Amniotic epithelial cell (primary cell): ENCODE measurements at regions not wholly inside any gene's neighbourhood (a gene's known extent, or its start where the extent isn't known, plus 50 kb on each side); places are given as distances from the start of the nearest gene placed in this dataset.

Experiments used
- DNase-seq: peaks from one replicate; pipeline ENCODE4 v3.0.0-alpha.2; 2010; ENCODE audit warnings: low read depth

DNA sequence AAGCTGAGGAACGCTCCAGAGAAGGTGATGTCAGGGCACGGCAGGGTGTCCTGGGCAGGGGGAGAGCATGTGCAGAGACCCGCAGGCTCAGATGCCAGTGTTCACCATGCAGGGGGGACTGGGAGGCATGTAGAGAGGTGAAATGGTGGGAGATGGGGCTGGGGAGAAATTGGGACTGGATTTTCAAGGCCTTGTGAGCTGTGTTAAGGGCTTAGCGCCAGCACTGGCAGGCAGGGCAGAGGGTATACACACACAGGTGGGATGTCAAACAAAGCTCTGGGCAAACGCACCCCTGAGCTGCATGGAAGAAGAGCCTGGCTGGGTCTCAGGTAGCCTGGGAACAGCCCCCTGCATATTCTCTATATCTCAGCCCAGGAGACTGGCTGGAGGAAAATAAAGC is 282.7 kb downstream of the SHQ1 start:
- DNase-seq, result no peak

DNA sequence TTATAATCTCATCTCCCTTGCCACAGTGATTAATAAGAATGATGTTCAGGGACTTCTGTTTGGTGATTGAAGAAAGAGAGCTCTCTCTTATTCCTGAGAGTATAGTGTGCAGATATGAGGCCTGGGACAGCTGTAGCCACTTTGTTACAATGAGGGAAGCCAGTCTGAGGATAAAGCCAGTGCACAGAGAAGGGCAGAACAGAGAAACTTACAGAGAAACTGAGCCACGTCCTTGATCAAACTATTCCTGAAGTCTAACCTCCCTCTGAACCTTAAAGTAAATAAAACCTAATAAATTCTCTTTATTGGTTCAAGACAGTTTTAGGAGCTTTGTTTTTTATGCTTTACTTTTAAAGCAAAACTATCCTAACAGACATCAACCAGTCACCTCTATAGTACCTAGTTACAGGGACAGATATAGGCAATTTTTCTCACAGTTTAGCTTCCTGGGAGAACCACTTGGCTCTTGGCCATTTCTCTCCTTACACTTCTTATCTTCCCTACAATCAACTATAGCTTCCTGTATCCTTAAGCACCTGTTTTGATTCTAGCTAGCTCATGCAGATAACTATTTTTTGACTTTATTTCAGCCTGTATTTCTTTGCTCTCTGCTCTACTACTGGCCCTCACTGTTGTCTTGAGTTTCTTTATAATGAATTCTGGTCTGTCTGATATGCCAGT is 284.4 kb downstream of the SHQ1 start:
- DNase-seq, result no peak

DNA sequence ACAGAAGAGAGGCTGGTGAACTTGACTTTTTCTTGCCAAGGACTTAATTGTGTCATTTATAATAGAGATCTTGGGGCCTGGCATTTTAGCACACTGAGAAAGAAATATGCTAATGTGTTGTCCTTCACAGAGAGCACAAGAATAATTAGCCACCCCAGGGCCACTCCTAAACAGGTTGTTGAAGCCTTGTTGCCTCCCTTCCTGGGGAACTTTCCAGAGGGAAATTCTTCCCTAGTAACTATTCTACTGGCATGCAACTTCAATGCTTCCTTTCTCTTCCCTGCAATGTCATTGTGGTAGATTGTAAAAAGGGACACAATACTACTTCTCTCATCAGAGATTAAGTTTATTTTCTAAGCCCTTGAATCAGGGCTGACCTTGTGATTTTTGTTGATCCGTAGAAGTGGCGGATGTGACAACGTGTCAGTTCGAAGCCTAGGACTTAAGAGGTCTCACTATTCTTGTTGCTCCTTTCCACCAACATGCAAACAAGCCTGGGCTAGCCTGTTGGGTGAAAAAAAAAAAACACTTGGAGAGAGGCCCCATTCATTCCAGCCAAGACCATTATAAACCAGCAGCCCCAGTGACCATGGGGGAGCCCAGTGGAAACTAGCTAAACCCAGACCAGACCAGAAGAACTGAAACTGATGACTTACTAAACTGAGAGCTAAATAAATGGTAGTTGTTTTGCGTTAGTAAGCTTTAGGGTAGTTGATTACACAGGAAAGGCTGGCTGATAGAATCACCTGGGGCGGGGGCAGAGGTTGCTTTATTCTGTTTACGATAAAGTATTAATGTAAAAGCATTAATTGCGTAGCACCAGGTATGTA is 287.2 kb downstream of the SHQ1 start:
- DNase-seq, result no peak

DNA sequence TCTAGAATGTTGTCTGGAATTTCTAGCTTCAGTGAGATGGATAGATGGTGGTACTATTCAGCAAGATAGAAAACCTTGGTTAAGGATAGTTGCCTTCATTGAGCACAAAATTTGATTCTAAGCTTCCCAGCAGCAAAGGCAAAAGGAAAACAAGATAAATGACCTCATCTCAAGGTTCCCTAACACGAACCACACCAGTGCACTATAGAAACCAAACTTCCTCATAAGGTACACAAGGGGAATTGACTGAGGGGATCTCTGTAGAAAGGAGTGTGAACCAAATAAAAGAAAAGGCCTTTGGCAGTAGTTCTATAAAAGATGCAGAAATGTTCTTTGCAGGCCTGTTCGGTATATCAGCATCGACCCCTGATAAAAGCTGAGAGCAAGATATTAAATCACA is 288.9 kb downstream of the SHQ1 start:
- no peak for DNase-seq

DNA sequence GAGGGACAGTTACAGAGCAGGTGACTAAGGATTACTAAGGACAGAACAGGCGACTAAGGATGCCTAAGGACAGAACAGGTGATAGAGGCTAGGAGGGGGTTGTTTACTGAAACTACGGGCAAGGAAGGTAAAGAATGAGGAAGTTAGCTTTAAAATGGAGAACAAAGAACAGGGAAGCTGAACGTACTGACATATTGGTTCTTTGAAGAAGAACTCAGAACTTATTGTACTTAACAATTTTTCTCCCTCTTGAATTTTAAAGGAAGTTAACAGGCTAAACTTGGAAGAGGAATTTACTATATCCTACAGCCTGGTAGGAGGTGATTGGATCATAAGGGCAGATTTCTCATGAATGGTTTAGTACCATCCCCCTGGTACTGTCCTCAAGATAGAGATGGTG is 290.2 kb downstream of the SHQ1 start:
- no peak for DNase-seq

- no peak for DNase-seq
Observed at GRCh38 chr3:72555714-72556113, 292.5 kb downstream of the SHQ1 start.

DNA sequence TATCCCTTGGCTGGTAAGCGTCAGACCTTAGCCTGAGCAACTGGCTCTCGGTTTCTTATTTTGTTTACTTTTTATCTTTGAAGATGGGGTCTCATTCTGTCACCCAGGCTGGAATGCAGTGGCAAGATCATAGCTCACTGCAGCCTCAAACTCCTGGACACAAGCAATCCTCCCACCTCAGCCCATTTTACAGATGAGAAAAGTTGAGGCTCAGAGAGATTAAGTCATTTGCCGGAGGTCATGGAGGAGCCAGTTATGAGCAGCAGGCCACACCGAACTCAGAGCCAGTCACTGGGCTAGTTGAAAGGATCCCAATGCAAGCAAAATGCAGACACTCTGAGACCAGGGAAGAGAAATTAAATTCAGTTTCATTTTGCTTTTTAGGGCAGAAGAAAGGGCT is 293.6 kb downstream of the SHQ1 start:
- DNase-seq, result no peak

- DNase-seq, result no peak
Observed at GRCh38 chr3:72553298-72553697, 294.9 kb downstream of the SHQ1 start.

GRCh38 chr3:72550582-72551262 is 297.5 kb downstream of the SHQ1 start:
- no peak for DNase-seq

DNA sequence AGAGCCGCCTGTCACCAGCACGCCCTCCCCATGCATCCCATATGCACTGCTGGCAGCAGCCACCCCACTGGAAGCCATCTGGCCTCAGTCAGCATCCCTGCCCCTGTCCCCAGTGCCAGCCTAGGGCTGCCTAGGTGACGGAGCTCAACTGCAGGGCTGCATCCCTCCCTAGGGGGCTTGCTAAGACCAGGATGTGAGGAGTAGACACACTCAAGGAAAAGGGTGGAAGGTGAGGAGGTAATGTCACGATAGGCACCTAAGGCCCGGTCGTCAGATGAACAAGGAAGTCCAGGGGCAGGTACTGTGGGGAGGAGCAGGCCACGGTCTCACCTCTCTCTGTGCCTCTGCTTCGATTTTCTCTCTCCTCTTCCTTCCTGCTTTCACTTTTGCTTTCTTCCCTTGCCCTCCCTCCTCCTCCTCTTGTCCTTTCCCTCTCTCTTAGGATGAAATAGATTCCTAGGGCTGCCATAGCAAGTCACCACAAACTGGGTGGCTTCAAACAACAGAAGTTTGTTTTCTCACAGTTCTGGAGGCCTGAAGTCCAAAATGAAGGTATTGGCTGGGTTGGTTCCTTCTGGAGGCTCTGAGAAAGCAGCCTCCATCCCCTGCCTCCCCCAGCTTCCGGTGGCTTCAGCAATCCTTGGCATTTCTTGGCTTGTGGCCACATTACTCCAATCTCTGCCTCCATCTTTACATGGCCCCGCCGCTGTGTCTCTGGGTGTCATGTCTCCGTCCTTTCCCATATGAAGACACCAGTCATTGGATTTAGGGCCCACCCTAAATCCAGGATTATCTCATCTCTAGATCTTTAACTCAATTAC is 298.3 kb downstream of the SHQ1 start:
- no peak for DNase-seq

GRCh38 chr3:72548981-72549380 is 299.3 kb downstream of the SHQ1 start:
- no peak for DNase-seq

- no peak for DNase-seq
Observed at GRCh38 chr3:72548461-72548860, 299.8 kb downstream of the SHQ1 start.

- DNase-seq, result no peak
Observed at GRCh38 chr3:72547183-72547582, 301.1 kb downstream of the SHQ1 start.

GRCh38 chr3:72544239-72544638 is 304.0 kb downstream of the SHQ1 start:
- no peak for DNase-seq

DNA sequence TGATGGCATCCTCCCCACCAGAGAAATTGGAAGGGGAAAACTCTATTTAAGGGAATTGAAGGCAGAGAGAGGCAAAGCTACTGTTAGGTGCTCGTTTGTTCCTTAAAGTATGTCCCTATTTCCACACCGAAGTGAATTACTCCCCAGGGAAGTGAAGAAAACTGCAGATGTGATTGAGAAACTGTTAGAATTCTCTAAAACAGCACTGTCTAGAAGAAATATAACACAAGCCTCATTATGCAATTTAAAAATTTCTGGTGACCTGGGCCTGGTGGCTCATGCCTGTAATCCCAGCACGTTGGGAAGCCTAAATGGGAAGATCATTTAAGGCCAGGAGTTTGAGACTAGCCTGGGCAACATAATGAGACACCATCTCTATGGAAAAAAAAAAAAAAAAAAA is 305.0 kb downstream of the SHQ1 start:
- no peak for DNase-seq

- no peak for DNase-seq
Observed at GRCh38 chr3:72542781-72543180, 305.5 kb downstream of the SHQ1 start.

GRCh38 chr3:72539856-72540255 is 308.4 kb downstream of the SHQ1 start:
- DNase-seq, result no peak

DNA sequence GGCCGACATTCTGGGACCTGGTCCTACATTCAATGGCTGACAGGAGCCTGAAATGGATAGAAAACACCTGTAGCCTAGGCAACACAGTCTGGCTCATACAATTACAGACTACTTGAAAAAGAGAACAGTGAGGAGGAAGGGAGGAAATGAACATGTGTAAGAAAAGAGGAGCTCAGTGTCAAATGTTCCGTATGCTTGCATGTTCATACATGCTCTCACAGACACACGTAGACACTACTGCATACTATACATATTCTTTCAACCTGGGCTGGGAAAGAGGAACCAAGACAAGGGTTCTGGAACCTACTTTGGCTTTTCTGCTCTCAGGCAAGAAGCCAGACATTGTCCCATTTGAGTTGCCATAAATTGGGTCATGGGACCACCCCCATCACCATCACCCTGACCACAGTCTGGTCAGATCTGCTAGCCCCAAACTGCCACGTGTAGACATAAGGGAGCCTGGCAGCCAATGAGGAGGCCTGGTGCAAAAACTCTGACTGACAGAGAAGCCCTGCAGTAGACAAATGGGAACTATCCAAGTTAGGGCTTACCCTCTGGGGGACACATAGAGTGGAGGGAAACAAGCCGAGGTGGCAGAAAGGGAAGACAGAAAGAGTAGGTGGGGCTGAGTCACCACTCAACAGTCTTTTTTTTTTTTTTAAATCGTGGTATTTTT is 310.0 kb downstream of the SHQ1 start:
- no peak for DNase-seq

DNA sequence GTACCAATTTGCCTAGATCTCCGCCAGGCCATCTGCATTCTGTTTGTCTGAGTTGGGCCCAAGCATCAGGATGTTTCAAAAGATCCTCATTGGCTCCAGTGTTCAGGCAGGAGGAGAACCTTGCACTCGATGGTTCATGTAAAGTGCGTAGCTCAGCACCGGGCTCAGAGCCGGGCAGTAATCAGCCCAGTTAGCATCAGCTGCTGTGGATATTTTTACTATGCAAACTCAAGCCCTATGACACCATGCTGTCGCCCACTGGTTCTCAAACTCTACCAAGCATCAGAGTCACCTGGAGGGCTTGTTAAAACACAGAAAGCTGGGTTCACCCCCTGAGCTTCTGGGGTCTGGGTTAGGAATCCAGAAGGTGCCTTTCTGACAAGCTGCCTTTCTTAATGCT is 310.8 kb downstream of the SHQ1 start:
- DNase-seq, result no peak

DNA sequence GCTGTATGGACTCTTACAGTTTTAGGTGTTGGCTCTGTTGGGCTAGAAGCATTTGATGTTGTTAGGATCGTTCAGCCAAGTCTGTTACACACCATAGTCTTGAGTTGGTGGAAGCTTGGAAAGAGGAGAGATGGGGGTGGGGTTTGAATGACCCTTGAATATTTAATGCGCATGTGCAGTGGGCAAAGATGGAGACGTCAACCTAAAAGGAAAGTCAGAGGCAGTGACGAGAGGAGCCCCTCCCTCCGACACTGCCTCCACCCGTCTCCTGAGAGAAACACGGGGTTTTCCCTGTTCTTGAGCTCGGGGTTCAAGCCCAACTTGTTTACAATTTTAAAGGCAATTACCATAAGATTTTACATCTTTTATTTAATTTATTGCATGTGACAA is 311.4 kb downstream of the SHQ1 start:
- no peak for DNase-seq

GRCh38 chr3:72536206-72536877 is 311.9 kb downstream of the SHQ1 start:
- no peak for DNase-seq
